NCI-H1417 treated with DMSO at 0.1 percent for 48 hours (cell line): ENCODE measurements at regions not wholly inside any gene's neighbourhood (a gene's known extent, or its start where the extent isn't known, plus 50 kb on each side); places are given as distances from the start of the nearest gene placed in this dataset.

Experiments used
- DNase-seq: peaks from one replicate; lab custom pipeline; 2025; lab: John Stamatoyannopoulos, UW

- DNase-seq = no peak
These were observed 118.2 kb downstream of the TTLL2 start for GRCh38 chr6:167442796-167443680.

GRCh38 chr6:167444602-167445346 is 119.9 kb downstream of the TTLL2 start:
- no peak for DNase-seq

GRCh38 chr6:167445568-167445967 is 120.7 kb downstream of the TTLL2 start:
- DNase-seq = no peak

- no peak for DNase-seq
These were observed 121.2 kb downstream of the TTLL2 start for GRCh38 chr6:167446046-167446445.

GRCh38 chr6:167446971-167447370 is 122.1 kb downstream of the TTLL2 start:
- no peak for DNase-seq

- DNase-seq = no peak
These were observed 123.5 kb downstream of the TTLL2 start for GRCh38 chr6:167448378-167448777.

GRCh38 chr6:167449094-167449861 is 124.4 kb downstream of the TTLL2 start:
- no peak for DNase-seq

GRCh38 chr6:167450626-167451025 is 125.7 kb downstream of the TTLL2 start:
- no peak for DNase-seq

- DNase-seq = no peak
These were observed 127.6 kb downstream of the TTLL2 start for GRCh38 chr6:167452338-167453081.

GRCh38 chr6:167453082-167453446 is 128.2 kb downstream of the TTLL2 start:
- no peak for DNase-seq

- DNase-seq = no peak
These were observed 129.1 kb downstream of the TTLL2 start for GRCh38 chr6:167454003-167454402.

GRCh38 chr6:167455371-167455770 is 130.5 kb downstream of the TTLL2 start:
- DNase-seq = no peak

- DNase-seq = no peak
These were observed 137.8 kb downstream of the TTLL2 start for GRCh38 chr6:167462514-167463312.

- no peak for DNase-seq
These were observed 139.3 kb downstream of the TTLL2 start for GRCh38 chr6:167464177-167464576.

- DNase-seq = no peak
These were observed 140.6 kb downstream of the TTLL2 start for GRCh38 chr6:167465482-167465881.

- DNase-seq = no peak
These were observed 142.4 kb downstream of the TTLL2 start for GRCh38 chr6:167467282-167467681.

GRCh38 chr6:167467793-167468431 is 143.0 kb downstream of the TTLL2 start:
- no peak for DNase-seq

- DNase-seq = no peak
These were observed 144.2 kb downstream of the TTLL2 start for GRCh38 chr6:167469101-167469500.

- no peak for DNase-seq
These were observed 144.8 kb downstream of the TTLL2 start for GRCh38 chr6:167469672-167470071.

GRCh38 chr6:167470101-167470835 is 145.4 kb downstream of the TTLL2 start:
- no peak for DNase-seq
